Stimulated activated naive CD8-positive, alpha-beta T cell treated with anti-CD3 and anti-CD28 coated beads, Interleukin-15, Interleukin-2, amounts not matched to agents 100 U/mL and 50 U/mL, for 24 hours (primary cell): ENCODE measurements at regions not wholly inside any gene's neighbourhood (a gene's known extent, or its start where the extent isn't known, plus 50 kb on each side); places are given as distances from the start of the nearest gene placed in this dataset.
"Not testable (repeated sequence)": the region's sequence is repeated elsewhere in the genome, so short reads cannot be mapped to it uniquely, and the experiment has no call there.

Experiments
- ATAC-seq: fragments of 150-1000 bp; cut with Tn5 transposase; one replicate; pipeline ENCODE4 v1.10.0; 2021
- DNase-seq: peaks from one replicate; pipeline ENCODE4 v3.0.0; 2021

DNA sequence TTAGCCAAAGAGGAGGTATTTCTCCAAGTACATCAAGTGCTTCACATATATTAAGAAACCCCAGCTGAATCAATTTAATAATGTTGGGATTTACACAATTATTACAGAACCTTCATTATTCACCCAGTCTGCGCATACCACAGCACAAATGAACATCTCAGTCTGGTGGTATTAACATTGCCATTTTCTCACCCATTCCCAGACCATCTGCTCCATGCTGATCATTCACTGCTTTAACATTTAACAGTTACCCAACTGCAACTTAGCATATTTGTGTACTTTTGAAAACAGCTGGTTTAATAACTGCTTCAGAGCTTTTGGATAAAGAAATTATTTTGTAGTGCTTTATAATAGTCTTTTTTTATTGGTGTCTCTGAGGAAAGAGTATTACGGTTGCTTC is 1072.1 kb downstream of the NXPH1 start:
- no peak for DNase-seq
- ATAC-seq: no peak

DNA sequence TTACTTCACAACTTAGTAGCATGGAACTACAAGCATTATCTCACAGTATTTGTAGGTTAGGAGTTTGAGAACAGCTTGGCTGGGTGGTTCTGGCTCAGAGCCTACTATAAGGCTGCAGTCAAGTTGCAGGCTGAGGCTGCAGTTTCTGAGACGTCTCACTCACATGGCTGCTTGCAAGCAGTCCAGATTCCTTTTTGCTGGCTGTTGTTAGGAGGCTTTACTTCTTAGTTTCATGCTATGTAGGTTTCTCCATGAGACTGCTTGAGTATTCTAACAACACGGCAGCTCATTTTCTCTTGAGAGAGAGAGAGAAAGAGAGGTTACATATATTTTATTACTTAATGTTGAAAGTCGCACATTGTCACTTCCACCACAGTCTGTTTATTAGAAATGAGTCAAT is 1073.9 kb downstream of the NXPH1 start:
- ATAC-seq: no peak

DNA sequence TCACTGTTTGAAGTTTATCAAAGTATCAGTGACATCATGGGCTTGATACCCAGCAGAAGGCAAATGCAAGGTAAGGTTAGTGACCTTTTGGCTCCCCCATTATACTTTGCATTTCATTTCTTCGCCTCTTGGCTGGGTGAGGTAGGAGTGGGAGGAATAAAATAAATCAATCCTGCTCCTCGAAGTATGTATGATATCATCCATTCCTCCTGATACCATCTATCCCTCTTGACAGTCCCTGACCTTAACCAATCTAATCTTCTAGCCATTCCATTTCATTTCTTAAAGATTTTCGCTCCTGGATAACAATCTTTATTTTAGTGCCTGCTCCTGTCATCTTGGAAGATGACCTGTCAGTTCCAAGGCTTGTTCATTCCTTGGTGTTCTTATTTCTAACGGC is 1083.3 kb downstream of the NXPH1 start:
- ATAC-seq: no peak

More for the DNA sequence above, 1073.9 kb downstream of the NXPH1 start:
- DNase-seq: no peak

DNA sequence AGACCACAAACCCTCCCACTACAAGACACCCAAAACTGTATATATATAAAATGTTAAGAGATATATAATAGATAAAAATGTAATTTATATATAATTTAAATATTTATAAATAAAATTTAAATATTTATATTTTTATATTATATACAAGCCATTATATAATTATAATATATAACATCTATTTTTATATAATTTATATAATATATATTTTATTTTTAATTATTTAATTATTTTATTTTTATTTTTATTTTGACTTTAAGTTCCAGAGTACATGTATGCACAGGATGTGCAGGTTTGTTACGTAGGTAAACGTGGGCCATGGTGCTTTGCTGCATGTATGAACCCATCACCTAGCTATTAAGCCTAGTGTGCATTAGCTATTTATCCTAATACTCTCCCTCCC is 1090.2 kb downstream of the NXPH1 start:
- DNase-seq (no peak), ATAC-seq (no peak)

More for the DNA sequence above, 1083.3 kb downstream of the NXPH1 start:
- DNase-seq: no peak

DNA sequence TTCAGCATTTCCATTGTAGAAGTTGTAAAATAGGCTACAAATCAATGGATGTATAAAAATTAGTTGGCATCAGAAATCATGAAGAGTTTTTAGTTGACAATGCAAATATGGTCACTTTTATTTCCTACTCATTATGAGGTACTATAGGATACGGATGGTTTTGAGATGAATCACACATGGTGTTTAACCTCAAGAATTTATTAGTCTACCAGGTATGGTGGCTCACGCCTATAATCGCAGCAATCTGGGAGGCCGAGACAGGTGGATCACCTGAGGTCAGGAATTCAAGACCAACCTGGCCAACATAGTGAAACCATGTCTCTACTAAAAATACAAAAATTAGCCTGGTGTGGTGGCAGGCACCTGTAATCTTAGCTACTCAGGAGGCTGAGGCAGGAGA is 1119.0 kb downstream of the NXPH1 start:
- not testable (repeated sequence) for ATAC-seq, DNase-seq

- ATAC-seq (no peak), DNase-seq (no peak)
These were observed 1124.4 kb downstream of the NXPH1 start for GRCh38 chr7:9557853-9558252.

GRCh38 chr7:9575716-9576115 is 1142.3 kb downstream of the NXPH1 start:
- no peak for DNase-seq
- ATAC-seq: no peak

- ATAC-seq: no peak
- no peak for DNase-seq
These were observed 1149.4 kb downstream of the NXPH1 start for GRCh38 chr7:9582824-9583223.

DNA sequence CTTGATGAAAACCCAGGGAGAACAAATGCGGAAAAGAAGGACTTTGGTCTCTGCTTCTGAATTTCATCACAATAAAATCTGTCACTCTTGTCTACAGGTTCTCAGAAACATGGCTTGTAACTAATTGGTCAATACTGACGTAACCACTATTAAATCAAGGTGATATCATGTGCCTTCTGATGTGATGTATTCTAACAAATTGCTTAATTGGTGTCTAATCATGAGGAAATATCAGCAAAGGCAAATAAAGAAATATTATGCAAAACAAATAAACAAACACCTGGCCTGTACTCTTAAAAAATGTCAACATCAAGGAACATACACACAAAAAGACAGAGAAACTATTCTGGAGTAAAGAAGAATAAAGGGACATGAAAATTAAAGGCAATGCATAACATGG is 1165.0 kb downstream of the NXPH1 start:
- no peak for DNase-seq
- ATAC-seq: no peak

GRCh38 chr7:9600974-9601373 is 1167.6 kb downstream of the NXPH1 start:
- DNase-seq: no peak
- ATAC-seq: no peak

DNA sequence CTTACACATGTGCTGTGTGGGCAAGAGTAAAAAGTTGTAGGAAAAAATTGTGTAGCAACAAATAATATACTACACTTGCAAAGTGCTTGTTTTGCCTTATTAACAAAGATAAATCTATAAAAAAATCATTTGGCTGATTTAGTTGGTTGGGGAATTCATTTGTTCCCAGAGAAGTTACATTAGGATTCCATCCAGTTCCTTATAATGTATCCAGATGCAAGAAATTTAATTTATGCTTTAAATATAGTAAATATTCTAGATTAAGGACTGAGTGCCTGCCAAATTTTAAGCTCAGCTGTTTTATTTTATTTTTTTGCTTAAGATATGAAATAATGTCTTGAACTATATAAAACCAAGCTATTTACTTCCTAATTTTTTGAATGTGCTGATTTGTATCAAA is 1169.9 kb downstream of the NXPH1 start:
- DNase-seq: no peak
- ATAC-seq: no peak

- DNase-seq (no peak), ATAC-seq (no peak)
These were observed 1175.2 kb downstream of the NXPH1 start for GRCh38 chr7:9608560-9608959.

GRCh38 chr7:9620899-9621298 is 1187.5 kb downstream of the NXPH1 start:
- not testable (repeated sequence) for ATAC-seq, DNase-seq

DNA sequence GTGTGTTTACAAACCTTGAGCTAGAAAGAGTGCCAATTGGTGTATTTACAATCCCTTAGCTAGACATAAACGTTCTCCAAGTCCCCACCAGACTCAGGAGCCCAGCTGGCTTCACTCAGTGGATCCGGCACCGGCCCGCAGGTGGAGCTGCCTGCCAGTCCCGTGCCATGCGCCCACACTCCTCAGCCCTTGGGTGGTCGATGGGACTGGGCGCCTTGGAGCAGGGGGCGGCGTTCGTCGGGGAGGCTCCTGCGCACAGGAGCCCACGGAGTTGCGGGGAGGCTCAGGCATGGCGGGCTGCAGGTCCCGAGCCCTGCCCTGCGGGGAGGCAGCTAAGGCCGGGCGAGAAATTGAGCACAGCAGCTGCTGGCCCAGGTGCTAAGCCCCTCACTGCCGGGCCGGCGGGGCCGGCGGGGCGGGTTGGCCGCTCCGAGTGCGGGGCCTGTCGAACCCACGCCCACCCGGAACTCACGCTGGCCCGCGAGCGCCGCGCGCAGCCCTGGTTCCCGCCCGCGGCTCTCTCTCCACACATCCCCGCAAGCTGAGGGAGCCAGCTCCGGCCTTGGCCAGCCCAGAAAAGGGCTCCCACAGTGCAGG is 1188.0 kb downstream of the NXPH1 start:
- not testable (repeated sequence) for ATAC-seq, DNase-seq

DNA sequence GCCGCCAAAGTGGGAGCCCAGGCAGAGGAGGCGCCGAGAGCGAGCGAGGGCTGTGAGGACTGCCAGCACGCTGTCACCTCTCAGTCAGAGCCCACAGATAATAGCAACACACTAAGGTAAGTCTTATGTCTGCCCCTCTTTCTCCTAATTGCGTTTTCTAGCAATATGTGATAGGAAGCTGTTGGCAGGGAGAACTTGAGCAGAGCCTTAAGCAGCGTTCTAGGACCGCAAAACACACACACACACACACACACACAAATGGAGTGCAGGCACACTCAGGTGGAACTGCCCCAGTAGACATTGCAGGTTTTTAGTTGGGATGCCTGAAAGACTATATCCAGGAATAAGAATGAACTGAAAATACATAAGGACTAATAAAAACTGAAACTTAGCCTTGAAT is 1188.5 kb downstream of the NXPH1 start:
- no peak for ATAC-seq
- DNase-seq: no peak

GRCh38 chr7:9625953-9626352 is 1192.5 kb downstream of the NXPH1 start:
- DNase-seq (no peak), ATAC-seq (no peak)

DNA sequence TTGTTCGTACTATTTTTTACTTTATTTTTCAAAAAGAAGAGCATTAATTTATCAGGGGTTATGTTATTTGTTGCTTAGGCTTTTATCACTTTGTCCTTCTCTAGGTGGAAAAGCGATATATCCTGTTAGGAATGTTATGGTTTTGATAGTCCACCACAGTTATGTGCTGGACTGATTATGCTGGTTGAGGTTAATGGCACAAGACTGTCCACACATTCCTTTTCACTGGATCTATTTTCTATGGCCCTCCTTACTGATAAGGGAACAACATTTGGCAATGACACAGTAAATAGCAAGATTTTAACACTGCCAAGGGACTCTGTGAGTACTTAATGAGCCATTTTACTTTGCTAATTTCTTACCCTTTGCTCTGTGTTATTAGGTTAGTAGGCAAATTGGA is 1212.3 kb downstream of the NXPH1 start:
- no peak for DNase-seq
- ATAC-seq: no peak

GRCh38 chr7:9657257-9657656 is 1223.8 kb downstream of the NXPH1 start:
- no peak for ATAC-seq
- DNase-seq: no peak

DNA sequence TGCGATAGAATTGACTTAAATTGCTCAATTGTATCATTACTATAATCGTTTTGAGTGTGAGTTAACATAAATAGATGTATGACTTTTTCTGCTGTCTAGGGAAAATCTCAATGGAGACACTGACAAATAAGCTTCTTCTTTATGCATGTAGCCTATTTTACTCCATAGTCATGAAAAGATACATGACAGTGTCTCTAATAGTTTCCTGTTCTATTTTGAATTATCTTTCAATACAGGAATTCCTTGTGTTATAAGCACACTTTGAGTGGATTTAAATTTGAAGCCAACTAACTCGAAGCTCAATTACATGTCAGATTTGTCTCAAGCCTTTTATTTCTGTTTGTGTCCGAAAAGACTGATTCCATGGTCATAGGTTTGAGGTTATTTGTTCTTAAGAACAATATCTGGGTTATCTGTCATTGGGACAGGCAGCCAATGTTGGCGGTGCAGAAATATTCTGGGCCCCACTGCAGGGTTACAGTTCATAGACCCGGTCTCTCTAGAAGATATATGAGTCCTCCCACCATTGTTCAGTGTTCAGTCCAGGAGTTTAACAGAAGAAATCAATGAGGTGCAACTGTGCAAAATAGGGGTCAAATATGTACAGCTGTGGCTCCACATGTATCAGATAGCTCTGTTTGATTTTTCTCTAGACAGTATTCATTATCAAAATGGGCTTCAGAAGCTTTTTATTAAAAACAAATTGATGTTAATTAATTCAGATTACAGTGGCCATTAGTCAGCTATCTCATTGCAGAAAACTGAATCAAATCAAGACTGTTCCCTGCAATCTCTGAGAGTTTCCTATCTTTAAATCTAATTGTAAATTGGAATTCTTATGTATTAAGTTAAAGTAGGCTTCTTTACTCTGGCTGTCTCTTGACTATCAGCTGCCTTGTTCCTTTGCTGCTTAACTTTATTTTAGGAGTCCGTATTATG is 1238.8 kb downstream of the NXPH1 start:
- DNase-seq (no peak), ATAC-seq (no peak)

- DNase-seq: no peak
- ATAC-seq: no peak
These were observed 1247.3 kb downstream of the NXPH1 start for GRCh38 chr7:9680713-9681112.

DNA sequence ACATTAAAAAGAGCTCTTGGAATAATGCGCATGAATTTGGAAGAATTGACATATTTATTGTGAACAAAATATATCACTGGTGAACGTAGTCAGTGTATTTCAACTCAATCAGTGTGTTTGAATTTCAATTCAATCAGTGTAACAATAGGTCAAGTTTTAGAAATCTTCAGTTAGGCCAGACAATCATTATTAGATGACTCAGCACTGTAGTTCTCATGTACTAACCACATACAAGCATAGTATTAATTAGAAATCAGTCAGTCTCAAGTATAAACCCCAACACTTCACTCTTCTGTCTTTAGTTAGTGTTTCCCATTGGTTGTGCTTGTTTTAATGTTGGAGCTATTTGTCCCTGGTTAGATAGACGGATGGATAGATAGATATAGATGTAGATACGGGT is 1247.9 kb downstream of the NXPH1 start:
- ATAC-seq: no peak

DNA sequence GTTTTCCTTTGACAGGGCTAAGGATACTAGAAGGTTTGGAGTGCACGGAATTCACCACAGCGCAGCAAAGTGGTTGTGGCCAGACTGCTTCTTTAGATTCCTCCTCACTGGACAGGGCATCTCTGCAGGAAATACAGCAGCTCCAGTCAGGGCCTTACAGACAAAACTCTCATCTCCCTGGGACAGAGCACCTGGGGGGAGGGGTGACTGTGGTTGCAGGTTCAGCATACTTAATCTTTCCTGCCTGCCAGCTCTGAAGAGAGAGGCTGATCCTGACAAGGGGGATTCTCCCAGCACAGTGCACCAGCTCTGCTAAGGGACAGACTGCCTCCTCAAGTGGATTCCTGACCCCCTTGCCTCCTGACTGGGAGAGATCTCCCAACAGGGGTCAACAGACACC is 1257.9 kb downstream of the NXPH1 start:
- DNase-seq (no peak), ATAC-seq (no peak)

More for the DNA sequence above, 1247.9 kb downstream of the NXPH1 start:
- no peak for DNase-seq

- ATAC-seq: no peak
- DNase-seq: no peak
These were observed 1265.0 kb downstream of the NXPH1 start for GRCh38 chr7:9698375-9698774.

GRCh38 chr7:9709216-9709615 is 1264.5 kb upstream of the PHF14 start:
- ATAC-seq (no peak), DNase-seq (no peak)
